ENCODE measurements at regions not wholly inside any gene's neighbourhood (a gene's known extent, or its start where the extent isn't known, plus 50 kb on each side); places are given as distances from the start of the nearest gene placed in this dataset.

- TF ChIP-seq CTCF (IDR thresholded peaks at IDR 0.05; ENCODE audit: insufficient read depth, low read length, poor library complexity, severe bottlenecking) (no peak), EZH2phosphoT487 (conservative IDR thresholded peaks at IDR 0.05; ENCODE audit: low read length) (no peak)
Measured at GRCh38 chr5:108672639-108673038, 75.1 kb upstream of the FER start.

All from SU-DHL-6 (cell line).